Suprapubic skin (tissue), 4 donors: ENCODE measurements at regions not wholly inside any gene's neighbourhood (a gene's known extent, or its start where the extent isn't known, plus 50 kb on each side); places are given as distances from the start of the nearest gene placed in this dataset.
"Not testable (repeated sequence)": the region's sequence is repeated elsewhere in the genome, so short reads cannot be mapped to it uniquely, and the experiment has no call there.

ENCODE experiments used
- DNase-seq, 2 donors: peaks; one replicate each; pipeline ENCODE4 v3.0.0-alpha.2; 2019; ENCODE audit warnings: low spot score in 2 of 2
- H3K27ac ChIP-seq: fragments of 200-600 bp; sonication (generic); one replicate; pipeline ENCODE4 v1.5.1; 2019
- H3K27me3 ChIP-seq: fragments of 200-600 bp; sonication (generic); one replicate; pipeline ENCODE4 v1.5.1; 2019
- H3K36me3 ChIP-seq: fragments of 200-600 bp; sonication (generic); one replicate; pipeline ENCODE4 v1.5.1; 2019
- H3K4me1 ChIP-seq: fragments of 200-600 bp; sonication (generic); one replicate; pipeline ENCODE4 v1.5.1; 2019
- H3K4me3 ChIP-seq: fragments of 200-600 bp; sonication (generic); one replicate; pipeline ENCODE4 v1.5.1; 2019; ENCODE audit warnings: mild to moderate bottlenecking
- H3K9me3 ChIP-seq: fragments of 200-600 bp; sonication (generic); one replicate; pipeline ENCODE4 v1.5.1; 2019
- EP300 ChIP-seq: sonication (generic); formaldehyde crosslinking; IDR thresholded peaks from one replicate; pipeline ENCODE4 v1.6.1; 2017; ENCODE audit warnings: antibody characterized with exemption
- POLR2A ChIP-seq, 2 donors: fragments of 450-650 bp; IDR thresholded peaks; one replicate each; pipeline ENCODE4 v1.6.1; 2017; ENCODE audit warnings: antibody characterized with exemption in 2 of 2, mild to moderate bottlenecking in 2 of 2, moderate library complexity in 2 of 2
- POLR2AphosphoS5 ChIP-seq, 3 donors: sonication (generic); formaldehyde crosslinking; IDR thresholded peaks; one replicate each; pipeline ENCODE4 v1.6.1; 2017; ENCODE audit warnings: antibody characterized with exemption in 3 of 3
- WGBS: methylation state at CpG from one replicate; pipeline ENCODE4 v1.1.5; 2018; 5-methylcytosine and 5-hydroxymethylcytosine counted together
- TF ChIP-seq, protein P1 (sequence below), 2 donors: fragments of 200-600 bp in 1 of 2; fragments of 450-650 bp in 1 of 2; sonication (generic) in 1 of 2; IDR thresholded peaks; one replicate each; pipeline ENCODE4 v1.5.1; 2016 to 2019; ENCODE audit warnings: antibody characterized with exemption in 2 of 2, mild to moderate bottlenecking in 1 of 2, moderate library complexity in 1 of 2

DNA sequence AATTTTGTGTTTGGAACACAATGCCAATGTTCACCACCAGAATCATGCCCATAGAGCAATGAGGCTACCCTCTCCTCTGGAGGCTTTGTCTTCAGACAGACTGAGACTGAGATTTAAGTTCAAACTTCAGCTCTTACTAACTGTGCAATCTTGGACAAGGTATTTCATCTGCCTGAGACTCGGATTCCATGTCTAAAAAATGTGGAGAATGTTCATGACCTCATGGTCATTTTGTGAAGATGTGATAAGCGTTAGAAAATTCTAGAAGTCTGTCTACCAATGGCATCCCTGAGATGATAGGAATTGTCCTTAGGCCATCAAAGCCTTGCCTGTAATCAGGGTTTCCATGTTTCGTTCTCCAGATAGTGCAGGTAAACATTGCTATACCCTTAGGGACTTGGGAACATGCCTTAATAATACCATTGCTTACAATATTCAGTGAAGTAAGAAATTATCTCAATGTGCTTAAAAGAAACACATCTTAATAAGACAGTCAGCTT lies 388.2 kb upstream of the MAF start:
- H3K36me3 ChIP-seq = no peaks in the 10 kb centered on the region
- TF ChIP-seq POLR2A (IDR thresholded peaks at IDR 0.05) (no peak), POLR2AphosphoS5 (IDR thresholded peaks at IDR 0.05) (no peak), EP300 (no peak)
- TF ChIP-seq, protein P1, sequence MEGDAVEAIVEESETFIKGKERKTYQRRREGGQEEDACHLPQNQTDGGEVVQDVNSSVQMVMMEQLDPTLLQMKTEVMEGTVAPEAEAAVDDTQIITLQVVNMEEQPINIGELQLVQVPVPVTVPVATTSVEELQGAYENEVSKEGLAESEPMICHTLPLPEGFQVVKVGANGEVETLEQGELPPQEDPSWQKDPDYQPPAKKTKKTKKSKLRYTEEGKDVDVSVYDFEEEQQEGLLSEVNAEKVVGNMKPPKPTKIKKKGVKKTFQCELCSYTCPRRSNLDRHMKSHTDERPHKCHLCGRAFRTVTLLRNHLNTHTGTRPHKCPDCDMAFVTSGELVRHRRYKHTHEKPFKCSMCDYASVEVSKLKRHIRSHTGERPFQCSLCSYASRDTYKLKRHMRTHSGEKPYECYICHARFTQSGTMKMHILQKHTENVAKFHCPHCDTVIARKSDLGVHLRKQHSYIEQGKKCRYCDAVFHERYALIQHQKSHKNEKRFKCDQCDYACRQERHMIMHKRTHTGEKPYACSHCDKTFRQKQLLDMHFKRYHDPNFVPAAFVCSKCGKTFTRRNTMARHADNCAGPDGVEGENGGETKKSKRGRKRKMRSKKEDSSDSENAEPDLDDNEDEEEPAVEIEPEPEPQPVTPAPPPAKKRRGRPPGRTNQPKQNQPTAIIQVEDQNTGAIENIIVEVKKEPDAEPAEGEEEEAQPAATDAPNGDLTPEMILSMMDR (IDR thresholded peaks at IDR 0.05) = no peak
- no peak overlapping the region for H3K27ac ChIP-seq
- no peaks in the 10 kb centered on the region for H3K9me3 ChIP-seq
- H3K4me3 ChIP-seq = no peak overlapping the region
- no peaks in the 10 kb centered on the region for H3K4me1 ChIP-seq
- H3K27me3 ChIP-seq = no peaks in the 10 kb centered on the region
- DNase-seq = no peak
- WGBS = 73% methylated on average over 3 of the region's 3 CpGs

DNA sequence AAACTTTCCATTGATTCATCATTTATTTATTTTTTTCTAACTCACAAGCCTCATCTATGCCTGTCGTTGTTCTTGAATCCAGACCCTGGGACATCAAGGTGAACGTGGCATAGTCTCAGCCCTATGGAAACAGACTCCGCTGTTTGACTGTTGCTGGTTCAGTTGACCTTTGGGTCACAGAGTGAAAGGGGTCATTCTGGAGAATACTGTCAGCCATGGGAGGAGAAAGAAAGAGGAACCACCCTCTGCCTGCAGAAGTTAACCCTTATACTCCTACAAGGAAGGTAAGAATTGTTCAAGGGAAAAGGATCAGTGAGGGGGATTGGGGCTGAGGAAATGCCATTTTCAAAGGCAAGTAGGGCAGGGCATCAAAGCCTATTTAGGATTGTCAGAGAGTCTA lies 387.6 kb upstream of the MAF start:
- H3K27me3 ChIP-seq = no peaks in the 10 kb centered on the region
- TF ChIP-seq, protein P1 (IDR thresholded peaks at IDR 0.05) = no peak
- no peak for TF ChIP-seq POLR2AphosphoS5 (IDR thresholded peaks at IDR 0.05)
- TF ChIP-seq EP300 = no peak
- TF ChIP-seq POLR2A (IDR thresholded peaks at IDR 0.05) = no peak
- no peak overlapping the region for H3K27ac ChIP-seq
- no peaks in the 10 kb centered on the region for H3K9me3 ChIP-seq
- 85% methylated on average over 3 of the region's 3 CpGs for WGBS
- no peaks in the 10 kb centered on the region for H3K36me3 ChIP-seq
- no peak overlapping the region for H3K4me3 ChIP-seq
- no peaks in the 10 kb centered on the region for H3K4me1 ChIP-seq
- no peak for DNase-seq

DNA sequence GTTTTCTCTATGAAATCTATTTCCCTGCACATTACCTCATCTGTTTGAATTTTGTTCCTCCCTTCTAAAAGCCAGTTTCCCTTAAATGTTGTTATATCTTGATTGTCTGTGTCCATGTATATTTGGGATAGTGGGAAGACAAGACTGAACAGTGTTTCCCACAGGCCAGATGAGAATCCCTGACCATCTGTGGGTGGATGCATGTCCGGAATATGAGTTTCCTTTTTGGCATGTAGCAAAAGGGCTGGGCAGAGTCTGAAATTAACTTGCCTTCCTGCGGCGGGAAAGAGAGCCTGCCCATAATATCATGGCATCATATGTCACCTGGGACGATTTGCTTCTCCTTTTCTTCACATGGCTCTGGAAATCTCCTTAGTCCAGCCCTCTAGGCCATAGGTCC lies 385.8 kb upstream of the MAF start:
- H3K27me3 ChIP-seq = no peaks in the 10 kb centered on the region
- WGBS = 93% methylated on average over 4 of the region's 4 CpGs
- H3K4me3 ChIP-seq = no peak overlapping the region
- H3K9me3 ChIP-seq = no peaks in the 10 kb centered on the region
- no peak for DNase-seq
- no peak for TF ChIP-seq POLR2AphosphoS5 (IDR thresholded peaks at IDR 0.05)
- TF ChIP-seq POLR2A (IDR thresholded peaks at IDR 0.05) = no peak
- TF ChIP-seq EP300 = no peak
- H3K27ac ChIP-seq = no peak overlapping the region
- H3K36me3 ChIP-seq = no peaks in the 10 kb centered on the region
- no peaks in the 10 kb centered on the region for H3K4me1 ChIP-seq

DNA sequence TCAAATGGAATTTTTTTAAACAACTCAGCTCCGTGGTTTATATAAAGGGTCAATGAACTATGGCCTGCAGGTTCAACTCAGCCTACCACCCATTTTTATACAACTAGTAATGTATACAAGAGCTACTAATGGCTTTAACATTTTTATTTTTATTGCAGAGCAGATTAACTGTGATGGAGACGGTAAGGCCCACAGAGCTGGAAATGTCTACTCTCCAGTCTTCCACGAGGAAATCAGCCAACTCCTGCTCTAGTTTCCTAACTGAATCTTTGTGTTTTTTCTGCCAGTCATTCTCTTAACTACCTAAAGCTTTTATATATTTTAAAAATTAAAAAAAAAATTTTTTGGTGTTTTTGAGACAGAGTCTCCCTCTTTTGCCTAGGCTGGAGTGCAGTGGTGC lies 385.1 kb upstream of the MAF start:
- Histone ChIP-seq H3K4me1 (no peaks in the 10 kb centered on the region), H3K9me3 (no peaks in the 10 kb centered on the region), H3K36me3 (no peaks in the 10 kb centered on the region), H3K27me3 (no peaks in the 10 kb centered on the region), H3K27ac (no peak overlapping the region), H3K4me3 (no peak overlapping the region)
- DNase-seq = no peak
- 85% methylated on average over 3 of the region's 3 CpGs for WGBS
- TF ChIP-seq POLR2A (IDR thresholded peaks at IDR 0.05) (no peak), POLR2AphosphoS5 (IDR thresholded peaks at IDR 0.05) (no peak), EP300 (no peak)
- TF ChIP-seq, protein P1 (IDR thresholded peaks at IDR 0.05) = no peak

DNA sequence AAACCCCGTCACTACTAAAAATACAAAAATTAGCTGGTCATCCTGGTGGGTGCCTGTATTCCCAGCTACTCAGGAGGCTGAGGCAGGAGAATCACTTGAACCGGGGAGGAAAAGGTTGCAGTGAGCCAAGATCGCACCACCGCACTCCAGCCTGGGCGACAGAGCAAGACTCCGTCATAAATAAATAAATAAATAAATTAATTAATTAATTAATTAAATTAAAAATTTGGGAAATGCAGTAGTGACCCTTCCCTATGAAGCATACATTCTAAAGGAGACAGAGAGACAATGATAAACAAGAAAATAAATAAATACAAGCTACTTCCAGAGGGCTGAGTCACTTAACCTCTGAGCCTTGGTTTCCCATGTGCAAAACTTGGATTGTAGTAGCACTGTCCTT lies 383.6 kb upstream of the MAF start:
- DNase-seq, H3K36me3 ChIP-seq, H3K27ac ChIP-seq, H3K9me3 ChIP-seq, H3K27me3 ChIP-seq, H3K4me3 ChIP-seq, H3K4me1 ChIP-seq: not testable (repeated sequence)
- WGBS = 97% methylated on average over 6 of the region's 6 CpGs

DNA sequence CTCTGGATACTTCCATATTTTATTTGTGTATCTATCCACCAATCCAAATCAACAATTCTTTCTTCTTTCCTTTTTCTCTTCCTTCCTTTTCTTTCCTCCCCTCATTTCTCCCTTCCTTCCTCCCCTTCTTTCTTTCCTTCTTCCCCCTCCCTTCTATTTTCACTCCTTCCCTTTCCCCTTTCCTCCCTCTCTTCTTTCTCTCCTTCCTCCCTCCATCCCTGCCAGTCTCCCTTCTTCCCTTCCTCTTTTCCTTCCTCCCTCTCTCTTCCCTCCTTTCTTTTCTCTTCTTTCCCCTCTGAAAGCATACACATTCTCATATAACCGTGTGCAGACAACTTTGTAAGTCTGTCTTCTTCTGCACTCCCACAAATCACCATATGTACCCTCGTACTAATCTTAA lies 382.3 kb upstream of the MAF start:
- no peaks in the 10 kb centered on the region for H3K4me1 ChIP-seq
- TF ChIP-seq POLR2A (IDR thresholded peaks at IDR 0.05) (no peak), EP300 (no peak)
- no peaks in the 10 kb centered on the region for H3K9me3 ChIP-seq

DNA sequence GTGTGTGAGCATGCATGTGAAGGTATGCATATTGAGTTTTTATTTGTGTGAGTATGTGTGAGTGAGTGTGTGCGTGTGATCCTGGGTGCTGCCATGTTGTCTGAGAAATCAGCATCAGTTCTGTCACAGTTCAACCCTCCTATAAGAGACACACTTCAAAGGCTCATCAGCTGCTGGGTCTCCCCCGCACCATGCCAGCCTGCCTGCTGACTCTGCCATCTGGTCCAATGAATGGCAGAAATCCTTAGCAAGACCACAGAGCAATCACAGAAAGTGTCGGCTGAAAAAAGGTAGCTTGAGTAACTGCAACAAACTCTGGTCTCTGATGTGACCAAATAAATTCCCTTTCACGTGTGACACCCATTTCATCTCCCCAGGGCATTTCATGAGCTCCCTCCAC lies 381.8 kb upstream of the MAF start:
- no peak overlapping the region for H3K27ac ChIP-seq
- H3K9me3 ChIP-seq = no peaks in the 10 kb centered on the region
- H3K4me3 ChIP-seq = no peak overlapping the region
- TF ChIP-seq EP300 (no peak), POLR2A (IDR thresholded peaks at IDR 0.05) (no peak)
- TF ChIP-seq, protein P1 (IDR thresholded peaks at IDR 0.05) = no peak
- DNase-seq = no peak
- WGBS = 72% methylated on average over 4 of the region's 4 CpGs
- H3K36me3 ChIP-seq = no peaks in the 10 kb centered on the region
- H3K4me1 ChIP-seq = no peaks in the 10 kb centered on the region
- no peaks in the 10 kb centered on the region for H3K27me3 ChIP-seq

More for the DNA sequence above, 382.3 kb upstream of the MAF start:
- Histone ChIP-seq H3K27ac (no peak overlapping the region), H3K27me3 (no peaks in the 10 kb centered on the region), H3K4me3 (no peak overlapping the region), H3K36me3 (no peaks in the 10 kb centered on the region)
- DNase-seq = no peak
- WGBS = 71% methylated on average over 2 of the region's 2 CpGs
